NOMO-1 (cell line): ENCODE measurements at regions not wholly inside any gene's neighbourhood (a gene's known extent, or its start where the extent isn't known, plus 50 kb on each side); places are given as distances from the start of the nearest gene placed in this dataset.

Experiments
- DNase-seq, 2 experiments: peaks; one replicate each; lab custom pipeline; 2025; ENCODE audit not compliant: unreplicated experiment in 2 of 2; lab: John Stamatoyannopoulos, UW

- DNase-seq: no peak
Observed at GRCh38 chr20:40545478-40545877, 143.6 kb downstream of the MAFB start.

- DNase-seq: no peak
Observed at GRCh38 chr20:40542065-40542464, 147.0 kb downstream of the MAFB start.

- no peak for DNase-seq
Observed at GRCh38 chr20:40540166-40540565, 148.9 kb downstream of the MAFB start.

GRCh38 chr20:40538131-40538530, 150.9 kb downstream of the MAFB start:
- no peak for DNase-seq

GRCh38 chr20:40536808-40537207, 152.2 kb downstream of the MAFB start:
- DNase-seq: no peak

GRCh38 chr20:40535816-40536215, 153.2 kb downstream of the MAFB start:
- no peak for DNase-seq

- peak in 1 of 2 experiments; percentile 26 for DNase-seq
Observed at GRCh38 chr20:40532103-40532502, 156.9 kb downstream of the MAFB start.

GRCh38 chr20:40525351-40525750, 163.7 kb downstream of the MAFB start:
- no peak for DNase-seq

GRCh38 chr20:40524071-40524470, 165.0 kb downstream of the MAFB start:
- no peak for DNase-seq

GRCh38 chr20:40522405-40522804, 166.6 kb downstream of the MAFB start:
- DNase-seq: no peak

- no peak for DNase-seq
Observed at GRCh38 chr20:40521962-40522361, 167.1 kb downstream of the MAFB start.

- DNase-seq: no peak
Observed at GRCh38 chr20:40519918-40520317, 169.1 kb downstream of the MAFB start.

GRCh38 chr20:40512994-40513393, 176.0 kb downstream of the MAFB start:
- DNase-seq: no peak

- no peak for DNase-seq
Observed at GRCh38 chr20:40512591-40512990, 176.4 kb downstream of the MAFB start.

GRCh38 chr20:40511478-40511877, 177.6 kb downstream of the MAFB start:
- no peak for DNase-seq

GRCh38 chr20:40510622-40511021, 178.4 kb downstream of the MAFB start:
- no peak for DNase-seq

- DNase-seq: no peak
Observed at GRCh38 chr20:40508821-40509220, 180.2 kb downstream of the MAFB start.

GRCh38 chr20:40506537-40506939, 182.5 kb downstream of the MAFB start:
- DNase-seq: peak; percentile 98 to 99

GRCh38 chr20:40503119-40503518, 185.9 kb downstream of the MAFB start:
- DNase-seq: no peak

- DNase-seq: no peak
Observed at GRCh38 chr20:40502576-40502975, 186.5 kb downstream of the MAFB start.

GRCh38 chr20:40499391-40499790, 189.6 kb downstream of the MAFB start:
- no peak for DNase-seq

- peak; percentile 94 to 96 for DNase-seq
Observed at GRCh38 chr20:40497899-40498691, 190.9 kb downstream of the MAFB start.

- DNase-seq: no peak
Observed at GRCh38 chr20:40495956-40496355, 193.1 kb downstream of the MAFB start.
